ENCODE measurements at regions not wholly inside any gene's neighbourhood (a gene's known extent, or its start where the extent isn't known, plus 50 kb on each side); places are given as distances from the start of the nearest gene placed in this dataset.

DNA sequence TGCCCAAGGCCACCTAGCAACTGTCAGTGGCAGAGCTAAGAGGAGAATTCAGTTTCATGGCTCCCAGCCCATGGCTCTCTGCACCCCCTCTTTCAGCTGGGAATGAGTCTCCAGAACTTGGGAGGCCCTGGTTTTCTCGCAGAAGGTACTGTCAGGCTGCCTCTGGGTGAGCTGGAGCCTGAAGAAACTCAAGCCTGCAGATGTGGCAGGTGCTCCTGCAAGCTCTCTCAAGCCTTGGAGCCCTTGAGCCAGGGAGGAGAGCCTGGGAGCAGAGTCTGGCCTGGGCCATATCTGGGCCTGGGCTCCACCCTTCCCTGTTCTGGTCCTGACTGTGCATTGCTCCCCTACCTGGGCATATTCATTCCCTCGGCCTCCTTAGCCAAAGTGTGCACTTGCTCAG lies 74.4 kb upstream of the TLE3 start:
- TF ChIP-seq FOXM1 (IDR thresholded peaks at IDR 0.05; ENCODE audit: borderline replicate concordance, low read depth) (no peak), MAX (IDR thresholded peaks at IDR 0.05) (no peak), NFIC (IDR thresholded peaks at IDR 0.05) (no peak), YY1 (IDR thresholded peaks at IDR 0.05; ENCODE audit: low read depth) (no peak)

DNA sequence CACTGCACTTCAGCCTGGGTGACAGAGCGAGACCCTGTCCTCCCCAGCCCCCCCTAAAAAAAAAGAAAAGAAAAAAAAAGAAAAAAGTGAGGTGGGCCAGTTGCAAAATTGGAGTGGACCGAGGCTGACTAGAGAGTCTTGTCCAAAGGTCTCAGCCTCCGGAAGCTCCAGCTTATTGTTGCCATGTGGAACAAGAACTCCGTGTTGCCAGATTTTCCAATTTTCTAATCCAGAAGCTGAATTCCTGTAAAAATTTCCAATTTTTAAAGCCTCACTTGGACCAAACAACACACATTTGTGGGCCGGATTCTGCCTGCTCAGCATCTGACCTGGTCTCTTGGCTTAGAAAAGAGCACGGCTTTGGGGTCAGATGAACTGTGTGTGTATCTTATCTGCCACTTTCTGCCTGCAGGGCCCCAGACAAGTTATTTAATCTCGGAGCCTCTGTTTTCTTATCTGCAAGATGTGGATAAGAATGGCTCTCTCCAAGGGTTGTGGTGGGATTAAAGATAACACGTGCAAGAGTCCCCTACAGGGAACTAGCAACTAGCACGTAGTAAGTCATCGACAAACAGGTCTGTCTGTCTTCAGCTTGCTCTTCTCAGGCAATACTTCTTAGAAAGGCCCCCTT lies 73.7 kb upstream of the TLE3 start:
- TF ChIP-seq YY1 (IDR thresholded peaks at IDR 0.05; ENCODE audit: low read depth) (no peak), EP300 (IDR thresholded peaks at IDR 0.05; ENCODE audit: borderline replicate concordance) (no peak), MAX (IDR thresholded peaks at IDR 0.05) (no peak), TCF12 (IDR thresholded peaks at IDR 0.05; ENCODE audit: low read depth) (no peak), REST (IDR thresholded peaks at IDR 0.05; ENCODE audit: low read depth) (no peak), NFIC (IDR thresholded peaks at IDR 0.05) (no peak), RAD21 (IDR thresholded peaks at IDR 0.05; ENCODE audit: low read depth) (no peak), CEBPB (IDR thresholded peaks at IDR 0.05) (no peak)
- TF ChIP-seq, protein P1, sequence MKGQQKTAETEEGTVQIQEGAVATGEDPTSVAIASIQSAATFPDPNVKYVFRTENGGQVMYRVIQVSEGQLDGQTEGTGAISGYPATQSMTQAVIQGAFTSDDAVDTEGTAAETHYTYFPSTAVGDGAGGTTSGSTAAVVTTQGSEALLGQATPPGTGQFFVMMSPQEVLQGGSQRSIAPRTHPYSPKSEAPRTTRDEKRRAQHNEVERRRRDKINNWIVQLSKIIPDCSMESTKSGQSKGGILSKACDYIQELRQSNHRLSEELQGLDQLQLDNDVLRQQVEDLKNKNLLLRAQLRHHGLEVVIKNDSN (IDR thresholded peaks at IDR 0.05): no peak

- TF ChIP-seq TEAD4 (IDR thresholded peaks at IDR 0.05) (no peak), RAD21 (IDR thresholded peaks at IDR 0.05; ENCODE audit: low read depth) (no peak), EGR1 (IDR thresholded peaks at IDR 0.05) (no peak), CREB1 (IDR thresholded peaks at IDR 0.05; ENCODE audit: low read depth) (no peak), MAX (IDR thresholded peaks at IDR 0.05) (no peak)
Measured at GRCh38 chr15:70170096-70170699, 72.5 kb upstream of the TLE3 start.

GRCh38 chr15:70169147-70169546 lies 71.4 kb upstream of the TLE3 start:
- TF ChIP-seq TAF1 (IDR thresholded peaks at IDR 0.05; ENCODE audit: low read depth) (no peak), TCF12 (IDR thresholded peaks at IDR 0.05; ENCODE audit: low read depth) (no peak)
- TF ChIP-seq, protein P1 (IDR thresholded peaks at IDR 0.05): no peak

DNA sequence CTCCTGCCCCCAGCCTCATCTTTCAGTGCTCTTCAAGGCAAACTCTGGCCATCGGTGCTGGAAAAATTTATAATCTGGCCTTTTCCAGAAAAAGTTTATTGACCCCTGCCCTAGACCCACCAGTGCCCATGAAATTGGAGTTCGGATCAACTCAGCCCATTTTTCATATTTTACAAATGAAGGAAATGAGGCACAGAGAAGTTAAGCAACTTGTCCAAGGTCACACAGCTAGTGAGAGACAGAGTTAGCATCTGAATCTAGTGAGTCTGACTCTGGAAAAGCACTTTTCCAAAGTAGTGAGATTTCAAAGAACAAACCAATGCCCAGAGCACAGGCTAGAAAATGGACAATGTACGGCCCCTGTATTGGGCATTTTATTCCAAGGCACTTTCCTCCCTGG lies 69.4 kb upstream of the TLE3 start:
- TF ChIP-seq MAX (IDR thresholded peaks at IDR 0.05) (no peak), REST (IDR thresholded peaks at IDR 0.05; ENCODE audit: low read depth) (no peak), RAD21 (IDR thresholded peaks at IDR 0.05; ENCODE audit: low read depth) (no peak), YY1 (IDR thresholded peaks at IDR 0.05; ENCODE audit: low read depth) (no peak), EP300 (IDR thresholded peaks at IDR 0.05; ENCODE audit: borderline replicate concordance) (no peak), EGR1 (IDR thresholded peaks at IDR 0.05) (no peak), TEAD4 (IDR thresholded peaks at IDR 0.05) (no peak), CEBPB (IDR thresholded peaks at IDR 0.05) (no peak), FOXM1 (IDR thresholded peaks at IDR 0.05; ENCODE audit: borderline replicate concordance, low read depth) (no peak), ZBTB7A (IDR thresholded peaks at IDR 0.05; ENCODE audit: low read depth) (no peak), TAF1 (IDR thresholded peaks at IDR 0.05; ENCODE audit: low read depth) (no peak), TCF12 (IDR thresholded peaks at IDR 0.05; ENCODE audit: low read depth) (no peak), NFIC (IDR thresholded peaks at IDR 0.05) (no peak), CREB1 (IDR thresholded peaks at IDR 0.05; ENCODE audit: low read depth) (no peak)
- TF ChIP-seq, protein P1 (IDR thresholded peaks at IDR 0.05): no peak

All from Ishikawa (cell line).